Activated T-helper 1 cell treated with anti-CD3 and anti-CD28 coated beads, Interleukin-12 subunit alpha, Interleukin-12 subunit beta, Interleukin-2, Interleukin-4 antibody, amounts not matched to agents 30 ng/mL and 10 ng/mL and 1 ng/mL, durations not matched to agents 14 hours and 24 hours and 36 hours (primary cell): ENCODE measurements at regions not wholly inside any gene's neighbourhood (a gene's known extent, or its start where the extent isn't known, plus 50 kb on each side); places are given as distances from the start of the nearest gene placed in this dataset.
"Not testable (repeated sequence)": the region's sequence is repeated elsewhere in the genome, so short reads cannot be mapped to it uniquely, and the experiment has no call there.

Source experiments
- DNase-seq: peaks from one replicate; pipeline ENCODE4 v3.0.0; 2021; ENCODE audit warnings: low spot score
- H3K27ac Mint-ChIP-seq: one replicate; pipeline ENCODE4 v1.8.0; 2021; ENCODE audit warnings: mild to moderate bottlenecking, mixed read lengths
- H3K27me3 Mint-ChIP-seq: one replicate; pipeline ENCODE4 v1.8.0; 2022; ENCODE audit warnings: mild to moderate bottlenecking, moderate library complexity, mixed read lengths; ENCODE audit not compliant: insufficient read depth
- H3K36me3 Mint-ChIP-seq: one replicate; pipeline ENCODE4 v1.8.0; 2021; ENCODE audit warnings: low read depth, mixed read lengths
- H3K4me1 Mint-ChIP-seq: one replicate; pipeline ENCODE4 v1.8.0; 2021; ENCODE audit warnings: low read depth, mixed read lengths
- H3K4me3 Mint-ChIP-seq: one replicate; pipeline ENCODE4 v1.8.0; 2021; ENCODE audit warnings: mild to moderate bottlenecking, moderate library complexity, mixed read lengths
- H3K9me3 Mint-ChIP-seq: one replicate; pipeline ENCODE4 v1.8.0; 2021; ENCODE audit warnings: mixed read lengths
- intact Hi-C: fragments of 100-400 bp; cut with micrococcal nuclease; formaldehyde crosslinking; loops from one replicate; pipeline ENCODE4 v1.15.1; 2024

GRCh38 chr16:35210681-35211433 is 1751.4 kb downstream of the TP53TG3F start:
- Mint-ChIP-seq H3K9me3 (peaks cover 22% of the 10 kb centered on the region), H3K27me3 (no peaks in the 10 kb centered on the region), H3K36me3 (no peaks in the 10 kb centered on the region), H3K4me1 (no peaks in the 10 kb centered on the region), H3K4me3 (no peak overlapping the region), H3K27ac (no peak overlapping the region)
- no peak for DNase-seq
- intact Hi-C loops: no loop called here

- Mint-ChIP-seq H3K4me1 (no peaks in the 10 kb centered on the region), H3K27ac (no peak overlapping the region), H3K4me3 (no peak overlapping the region), H3K36me3 (no peaks in the 10 kb centered on the region), H3K9me3 (peaks cover 27% of the 10 kb centered on the region), H3K27me3 (no peaks in the 10 kb centered on the region)
- intact Hi-C loops: no loop called here
- DNase-seq: no peak
Measured at GRCh38 chr16:35214840-35215239, 1755.4 kb downstream of the TP53TG3F start.

GRCh38 chr16:35215287-35215686 is 1755.9 kb downstream of the TP53TG3F start:
- Mint-ChIP-seq H3K4me3 (no peak overlapping the region), H3K27me3 (no peaks in the 10 kb centered on the region), H3K9me3 (peaks cover 26% of the 10 kb centered on the region), H3K4me1 (no peaks in the 10 kb centered on the region), H3K36me3 (no peaks in the 10 kb centered on the region), H3K27ac (no peak overlapping the region)
- intact Hi-C loops: no loop called here
- no peak for DNase-seq

- H3K36me3 Mint-ChIP-seq, H3K4me3 Mint-ChIP-seq, H3K4me1 Mint-ChIP-seq, H3K27ac Mint-ChIP-seq, DNase-seq, H3K27me3 Mint-ChIP-seq, intact Hi-C loops: not testable (repeated sequence)
- H3K9me3 Mint-ChIP-seq: peaks cover 24% of the 10 kb centered on the region
Measured at GRCh38 chr16:35216261-35216660, 1756.8 kb downstream of the TP53TG3F start.

- Mint-ChIP-seq H3K36me3 (no peaks in the 10 kb centered on the region), H3K9me3 (peaks cover 26% of the 10 kb centered on the region), H3K27me3 (no peaks in the 10 kb centered on the region), H3K4me1 (no peaks in the 10 kb centered on the region), H3K4me3 (no peak overlapping the region), H3K27ac (no peak overlapping the region)
- no peak for DNase-seq
- intact Hi-C loops: no loop called here
Measured at GRCh38 chr16:35221482-35222185, 1762.2 kb downstream of the TP53TG3F start.

GRCh38 chr16:35234679-35235078 is 1775.3 kb downstream of the TP53TG3F start:
- Mint-ChIP-seq H3K4me1 (no peaks in the 10 kb centered on the region), H3K36me3 (no peaks in the 10 kb centered on the region), H3K27me3 (no peaks in the 10 kb centered on the region), H3K27ac (no peak overlapping the region), H3K9me3 (peaks cover 30% of the 10 kb centered on the region), H3K4me3 (no peak overlapping the region)
- DNase-seq: no peak
- intact Hi-C loops: no loop called here

GRCh38 chr16:35239561-35239960 is 1780.1 kb downstream of the TP53TG3F start:
- intact Hi-C loops: no loop called here
- Mint-ChIP-seq H3K4me3 (no peak overlapping the region), H3K9me3 (peaks cover 35% of the 10 kb centered on the region), H3K27me3 (no peaks in the 10 kb centered on the region), H3K36me3 (no peaks in the 10 kb centered on the region), H3K4me1 (no peaks in the 10 kb centered on the region), H3K27ac (no peak overlapping the region)
- DNase-seq: no peak

- Mint-ChIP-seq H3K36me3 (no peaks in the 10 kb centered on the region), H3K4me3 (no peak overlapping the region), H3K27ac (no peak overlapping the region), H3K27me3 (no peaks in the 10 kb centered on the region), H3K4me1 (no peaks in the 10 kb centered on the region), H3K9me3 (peaks cover 36% of the 10 kb centered on the region)
- no peak for DNase-seq
- intact Hi-C loops: no loop called here
Measured at GRCh38 chr16:35249051-35249450, 1789.6 kb downstream of the TP53TG3F start.

- H3K4me1 Mint-ChIP-seq: no peaks in the 10 kb centered on the region
- H3K9me3 Mint-ChIP-seq: peaks cover 34% of the 10 kb centered on the region
- intact Hi-C loops: no loop called here
- no peak overlapping the region for H3K27ac Mint-ChIP-seq
- H3K4me3 Mint-ChIP-seq: no peak overlapping the region
- H3K36me3 Mint-ChIP-seq: no peaks in the 10 kb centered on the region
- DNase-seq: no peak
- no peaks in the 10 kb centered on the region for H3K27me3 Mint-ChIP-seq
Measured at GRCh38 chr16:35252356-35252936, 1793.0 kb downstream of the TP53TG3F start.

GRCh38 chr16:35255186-35255803 is 1795.9 kb downstream of the TP53TG3F start:
- peaks cover 49% of the 10 kb centered on the region for H3K9me3 Mint-ChIP-seq
- no peak overlapping the region for H3K4me3 Mint-ChIP-seq
- intact Hi-C loops: no loop called here
- no peak overlapping the region for H3K27ac Mint-ChIP-seq
- no peaks in the 10 kb centered on the region for H3K4me1 Mint-ChIP-seq
- no peaks in the 10 kb centered on the region for H3K27me3 Mint-ChIP-seq
- H3K36me3 Mint-ChIP-seq: no peaks in the 10 kb centered on the region
- DNase-seq: no peak

GRCh38 chr16:35255816-35256215 is 1796.4 kb downstream of the TP53TG3F start:
- H3K9me3 Mint-ChIP-seq: peaks cover 54% of the 10 kb centered on the region
- intact Hi-C loops: no loop called here
- no peaks in the 10 kb centered on the region for H3K27me3 Mint-ChIP-seq
- H3K27ac Mint-ChIP-seq: no peak overlapping the region
- H3K4me1 Mint-ChIP-seq: no peaks in the 10 kb centered on the region
- no peak for DNase-seq
- no peak overlapping the region for H3K4me3 Mint-ChIP-seq
- no peaks in the 10 kb centered on the region for H3K36me3 Mint-ChIP-seq

GRCh38 chr16:35258381-35258780 is 1799.0 kb downstream of the TP53TG3F start:
- no peak overlapping the region for H3K27ac Mint-ChIP-seq
- no peak for DNase-seq
- peaks cover 49% of the 10 kb centered on the region for H3K9me3 Mint-ChIP-seq
- H3K4me1 Mint-ChIP-seq: no peaks in the 10 kb centered on the region
- no peaks in the 10 kb centered on the region for H3K27me3 Mint-ChIP-seq
- no peak overlapping the region for H3K4me3 Mint-ChIP-seq
- no peaks in the 10 kb centered on the region for H3K36me3 Mint-ChIP-seq
- intact Hi-C loops: no loop called here

GRCh38 chr16:35295856-35296255 is 1836.4 kb downstream of the TP53TG3F start:
- DNase-seq: no peak
- intact Hi-C loops: no loop called here
- Mint-ChIP-seq H3K9me3 (peaks cover 41% of the 10 kb centered on the region), H3K36me3 (no peaks in the 10 kb centered on the region), H3K4me3 (no peak overlapping the region), H3K27ac (no peak overlapping the region), H3K4me1 (no peaks in the 10 kb centered on the region), H3K27me3 (no peaks in the 10 kb centered on the region)
